Osteocyte (in vitro differentiated cells): ENCODE measurements at regions not wholly inside any gene's neighbourhood (a gene's known extent, or its start where the extent isn't known, plus 50 kb on each side); places are given as distances from the start of the nearest gene placed in this dataset.

Source experiments
- DNase-seq: peaks from one replicate; pipeline ENCODE4 v3.0.0; 2021; ENCODE audit warnings: mixed read lengths; ENCODE audit not compliant: unreplicated experiment; ENCODE audit errors: extremely low spot score
- H3K27ac Mint-ChIP-seq: one replicate; pipeline ENCODE4 v1.8.0; 2021; ENCODE audit warnings: mild to moderate bottlenecking, mixed read lengths; ENCODE audit not compliant: unreplicated experiment
- H3K27me3 Mint-ChIP-seq: one replicate; pipeline ENCODE4 v1.8.0; 2021; ENCODE audit warnings: mixed read lengths; ENCODE audit not compliant: unreplicated experiment
- H3K36me3 Mint-ChIP-seq: one replicate; pipeline ENCODE4 v1.8.0; 2021; ENCODE audit warnings: mixed read lengths; ENCODE audit not compliant: unreplicated experiment
- H3K4me1 Mint-ChIP-seq: one replicate; pipeline ENCODE4 v1.8.0; 2021; ENCODE audit warnings: mixed read lengths; ENCODE audit not compliant: unreplicated experiment
- H3K4me3 Mint-ChIP-seq: one replicate; pipeline ENCODE4 v1.8.0; 2021; ENCODE audit warnings: mild to moderate bottlenecking, moderate library complexity, mixed read lengths; ENCODE audit not compliant: unreplicated experiment
- H3K9me3 Mint-ChIP-seq: one replicate; pipeline ENCODE4 v1.8.0; 2021; ENCODE audit warnings: mixed read lengths; ENCODE audit not compliant: unreplicated experiment
- CTCF ChIP-seq: fragments of 200-600 bp; sonication (generic); IDR thresholded peaks from 2 replicates; pipeline ENCODE4 v1.5.0; 2021; ENCODE audit warnings: antibody characterized with exemption, mild to moderate bottlenecking, moderate library complexity

GRCh38 chr4:155081222-155081621, 127.2 kb upstream of the NPY2R start:
- TF ChIP-seq CTCF: no peak
- Mint-ChIP-seq H3K27me3 (no peaks in the 10 kb centered on the region), H3K4me1 (peaks cover 3% of the 10 kb centered on the region), H3K36me3 (no peaks in the 10 kb centered on the region), H3K27ac (no peak overlapping the region), H3K4me3 (no peak overlapping the region), H3K9me3 (no peaks in the 10 kb centered on the region)
- no peak for DNase-seq

GRCh38 chr4:155085843-155086530, 122.4 kb upstream of the NPY2R start:
- Mint-ChIP-seq H3K4me3 (no peak overlapping the region), H3K27ac (no peak overlapping the region), H3K4me1 (no peaks in the 10 kb centered on the region), H3K36me3 (no peaks in the 10 kb centered on the region), H3K9me3 (no peaks in the 10 kb centered on the region), H3K27me3 (no peaks in the 10 kb centered on the region)
- no peak for TF ChIP-seq CTCF
- no peak for DNase-seq

- no peak for TF ChIP-seq CTCF
- H3K4me3 Mint-ChIP-seq: no peak overlapping the region
- H3K27me3 Mint-ChIP-seq: no peaks in the 10 kb centered on the region
- no peaks in the 10 kb centered on the region for H3K36me3 Mint-ChIP-seq
- DNase-seq: no peak
- no peaks in the 10 kb centered on the region for H3K9me3 Mint-ChIP-seq
- H3K27ac Mint-ChIP-seq: no peak overlapping the region
- H3K4me1 Mint-ChIP-seq: no peaks in the 10 kb centered on the region
Observed at GRCh38 chr4:155094201-155094820, 114.1 kb upstream of the NPY2R start.

GRCh38 chr4:155099231-155099630, 109.2 kb upstream of the NPY2R start:
- TF ChIP-seq CTCF: no peak

GRCh38 chr4:155106629-155107028, 101.8 kb upstream of the NPY2R start:
- H3K27ac Mint-ChIP-seq: no peak overlapping the region
- no peak overlapping the region for H3K4me3 Mint-ChIP-seq
- no peaks in the 10 kb centered on the region for H3K36me3 Mint-ChIP-seq
- peaks cover 2% of the 10 kb centered on the region for H3K27me3 Mint-ChIP-seq
- no peak for DNase-seq
- peaks cover 7% of the 10 kb centered on the region for H3K9me3 Mint-ChIP-seq
- H3K4me1 Mint-ChIP-seq: no peaks in the 10 kb centered on the region
- no peak for TF ChIP-seq CTCF

More at GRCh38 chr4:155099231-155099630, 109.2 kb upstream of the NPY2R start:
- no peaks in the 10 kb centered on the region for H3K27me3 Mint-ChIP-seq
- no peaks in the 10 kb centered on the region for H3K4me1 Mint-ChIP-seq
- no peaks in the 10 kb centered on the region for H3K9me3 Mint-ChIP-seq
- H3K36me3 Mint-ChIP-seq: no peaks in the 10 kb centered on the region
- H3K4me3 Mint-ChIP-seq: no peak overlapping the region
- no peak overlapping the region for H3K27ac Mint-ChIP-seq
- DNase-seq: no peak
